ENCODE measurements at regions not wholly inside any gene's neighbourhood (a gene's known extent, or its start where the extent isn't known, plus 50 kb on each side); places are given as distances from the start of the nearest gene placed in this dataset.
A peak's percentile ranks its signal among the peaks of the same experiment; 100 is the strongest.
"Not testable (repeated sequence)": the region's sequence is repeated elsewhere in the genome, so short reads cannot be mapped to it uniquely, and the experiment has no call there.

DNA sequence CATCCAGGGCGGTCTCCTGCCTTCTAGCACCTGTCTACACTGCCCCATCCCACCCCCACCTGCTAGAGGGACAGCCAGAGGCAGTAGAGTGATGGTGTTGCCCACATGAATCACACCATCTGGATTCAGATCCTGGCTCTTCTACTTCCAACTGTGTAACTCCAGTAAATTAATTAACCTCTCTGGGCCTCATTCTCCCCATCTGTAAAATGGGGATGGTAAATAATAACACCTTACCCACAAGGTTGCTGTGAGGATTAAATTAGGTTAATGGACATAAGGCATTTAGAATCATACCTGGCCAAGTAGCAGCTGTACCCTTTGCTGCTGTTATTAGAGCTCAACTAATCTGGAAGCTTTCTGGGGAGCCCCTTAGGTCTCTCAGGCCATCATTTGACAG is 149.6 kb upstream of the BCOR start:
- peaks cover 5% of the 10 kb centered on the region for H3K27me3 Mint-ChIP-seq
- H3K9me3 Mint-ChIP-seq, result no peaks in the 10 kb centered on the region
- H3K27ac Mint-ChIP-seq, result no peak overlapping the region
- H3K4me1 Mint-ChIP-seq (ENCODE audit: low read depth), result peaks cover 14% of the 10 kb centered on the region
- H3K4me3 Mint-ChIP-seq, result no peak overlapping the region
- H3K36me3 Mint-ChIP-seq (ENCODE audit: low read depth), result no peaks in the 10 kb centered on the region

DNA sequence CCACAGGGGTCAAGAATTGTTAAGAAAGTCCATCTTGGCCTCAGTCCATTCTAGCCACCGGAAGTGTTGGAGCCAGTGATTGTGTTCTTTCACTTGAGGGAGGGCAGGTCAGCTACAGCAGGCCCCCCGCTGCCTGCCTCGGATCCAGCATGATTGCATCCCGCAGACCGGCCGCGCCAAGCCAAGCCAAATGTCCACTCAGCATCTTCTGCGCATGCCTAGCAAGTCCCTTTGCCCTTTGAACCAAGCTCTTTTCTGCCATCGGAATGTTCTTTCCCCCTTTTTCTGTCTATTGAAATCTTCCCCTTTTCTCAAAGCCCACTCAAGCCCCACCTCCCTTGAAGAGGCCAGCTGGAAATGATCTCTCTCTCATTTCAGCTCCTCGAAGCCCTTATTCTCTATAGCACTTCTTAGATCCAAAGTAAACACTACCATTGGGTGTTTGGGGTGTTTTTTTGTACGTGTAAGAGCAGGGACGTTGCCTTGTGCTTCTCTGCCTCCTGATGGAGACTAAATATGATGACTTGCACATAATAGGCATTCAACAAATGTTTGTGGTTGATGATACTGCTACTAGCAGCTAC is 147.8 kb upstream of the BCOR start:
- Mint-ChIP-seq H3K27ac (no peak overlapping the region), H3K36me3 (ENCODE audit: low read depth) (no peaks in the 10 kb centered on the region), H3K9me3 (no peaks in the 10 kb centered on the region)

DNA sequence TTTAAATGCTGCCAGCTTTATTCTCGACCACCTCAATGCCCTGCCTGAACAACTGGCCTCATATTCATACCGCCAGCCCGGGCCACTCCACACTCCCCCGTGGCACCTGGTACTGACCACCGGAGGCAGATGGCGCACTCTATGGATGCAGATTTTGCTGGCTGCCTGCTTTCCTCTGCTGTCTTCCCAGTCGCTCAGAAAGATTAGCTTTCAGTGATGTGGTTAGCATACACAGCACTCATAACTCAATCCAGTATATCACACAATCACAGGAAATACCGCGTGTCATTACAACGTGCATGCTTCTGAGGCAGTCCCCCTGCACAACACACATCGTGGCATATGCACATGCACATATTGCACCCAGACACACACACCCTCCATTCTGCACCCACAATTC is 147.2 kb upstream of the BCOR start:
- Mint-ChIP-seq H3K27me3 (peaks cover 5% of the 10 kb centered on the region), H3K9me3 (no peaks in the 10 kb centered on the region), H3K36me3 (ENCODE audit: low read depth) (no peaks in the 10 kb centered on the region), H3K4me3 (no peak overlapping the region), H3K27ac (no peak overlapping the region), H3K4me1 (ENCODE audit: low read depth) (peaks cover 14% of the 10 kb centered on the region)

More for the DNA sequence above, 147.8 kb upstream of the BCOR start:
- Mint-ChIP-seq H3K4me1 (ENCODE audit: low read depth) (peaks cover 14% of the 10 kb centered on the region), H3K4me3 (no peak overlapping the region), H3K27me3 (peaks cover 5% of the 10 kb centered on the region)

DNA sequence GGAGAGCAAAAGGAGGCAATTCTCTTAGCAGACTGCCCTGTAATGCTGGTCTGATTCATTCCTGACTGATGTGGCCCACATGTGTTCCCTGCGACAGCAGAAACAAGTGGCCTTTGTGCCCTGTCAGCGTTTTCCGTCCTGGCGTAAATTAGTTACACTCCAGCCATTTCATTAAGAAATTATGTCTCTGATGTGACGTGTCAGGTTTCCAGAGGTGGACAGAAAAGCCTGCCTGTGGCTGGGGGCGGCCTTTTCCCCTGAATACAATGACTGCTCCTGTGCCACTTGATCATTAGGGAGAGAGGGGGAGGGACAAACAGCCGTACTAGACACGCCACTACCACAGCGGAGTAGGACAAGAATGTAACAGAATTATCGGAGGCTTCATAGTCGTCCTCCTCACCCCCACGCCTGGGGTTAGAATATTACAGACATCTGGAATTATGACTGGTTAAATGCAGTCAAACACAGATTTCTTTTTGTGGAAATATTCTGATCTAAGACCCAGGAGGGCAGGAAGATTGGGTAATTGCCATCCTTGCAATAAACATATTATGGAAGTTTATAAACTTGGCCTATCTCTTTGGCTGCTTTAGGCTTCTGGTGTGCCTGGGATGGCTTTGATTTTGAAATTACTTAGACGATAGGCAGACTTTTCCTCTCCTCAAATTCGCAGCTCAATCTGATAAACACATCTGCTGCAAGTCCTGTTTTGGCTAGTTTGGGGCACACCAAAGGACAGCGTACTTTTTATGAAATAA is 146.2 kb upstream of the BCOR start:
- no peaks in the 10 kb centered on the region for H3K9me3 Mint-ChIP-seq
- peaks cover 5% of the 10 kb centered on the region for H3K27me3 Mint-ChIP-seq
- no peak overlapping the region for H3K4me3 Mint-ChIP-seq
- no peak overlapping the region for H3K27ac Mint-ChIP-seq
- H3K4me1 Mint-ChIP-seq (ENCODE audit: low read depth), result peaks cover 14% of the 10 kb centered on the region
- no peaks in the 10 kb centered on the region for H3K36me3 Mint-ChIP-seq (ENCODE audit: low read depth)

DNA sequence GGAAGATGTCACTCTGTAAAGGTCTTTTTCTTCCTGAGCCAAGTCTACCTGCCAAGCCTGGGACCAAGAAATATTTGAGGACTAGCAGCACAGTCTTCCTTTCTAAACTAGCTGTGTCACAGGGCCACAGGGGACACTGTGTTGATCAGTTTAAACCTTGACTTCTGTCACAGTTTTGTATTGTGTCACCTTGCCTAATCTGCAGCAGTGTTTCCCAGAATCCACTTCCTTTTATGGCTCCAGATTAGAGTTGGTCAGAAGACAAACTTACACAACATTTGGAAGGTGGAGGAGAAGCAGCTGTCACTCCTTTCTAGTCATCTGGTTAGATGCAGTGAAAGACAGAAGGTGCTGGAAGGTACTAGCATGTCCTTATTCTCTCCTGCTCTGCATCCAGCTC is 143.1 kb upstream of the BCOR start:
- Mint-ChIP-seq H3K36me3 (ENCODE audit: low read depth) (no peaks in the 10 kb centered on the region), H3K27ac (no peak overlapping the region), H3K4me1 (ENCODE audit: low read depth) (peaks cover 13% of the 10 kb centered on the region), H3K9me3 (no peaks in the 10 kb centered on the region), H3K4me3 (no peak overlapping the region), H3K27me3 (peaks cover 5% of the 10 kb centered on the region)

DNA sequence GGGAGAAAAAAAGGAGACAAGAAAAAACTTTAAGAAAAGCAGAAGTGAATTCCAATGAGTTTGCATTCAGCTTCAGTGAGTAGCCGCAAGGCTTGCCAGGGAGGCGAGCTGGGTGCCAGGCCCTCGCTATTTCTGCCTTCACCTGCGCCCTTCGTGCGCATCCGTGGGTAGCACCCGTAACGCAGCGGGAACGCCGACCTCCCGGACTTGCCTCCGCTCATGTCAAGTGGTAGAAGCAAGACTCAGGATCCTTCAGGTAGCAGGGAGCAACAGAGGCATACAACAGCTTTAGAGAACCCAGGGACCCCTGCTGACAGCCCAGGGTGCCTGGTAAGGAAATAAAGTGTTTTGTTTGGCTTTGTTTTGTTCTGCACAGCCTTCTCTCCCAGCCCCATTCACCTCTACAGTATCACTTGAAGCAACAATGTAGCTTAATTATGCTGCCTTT is 140.0 kb upstream of the BCOR start:
- no peak overlapping the region for H3K4me3 Mint-ChIP-seq

DNA sequence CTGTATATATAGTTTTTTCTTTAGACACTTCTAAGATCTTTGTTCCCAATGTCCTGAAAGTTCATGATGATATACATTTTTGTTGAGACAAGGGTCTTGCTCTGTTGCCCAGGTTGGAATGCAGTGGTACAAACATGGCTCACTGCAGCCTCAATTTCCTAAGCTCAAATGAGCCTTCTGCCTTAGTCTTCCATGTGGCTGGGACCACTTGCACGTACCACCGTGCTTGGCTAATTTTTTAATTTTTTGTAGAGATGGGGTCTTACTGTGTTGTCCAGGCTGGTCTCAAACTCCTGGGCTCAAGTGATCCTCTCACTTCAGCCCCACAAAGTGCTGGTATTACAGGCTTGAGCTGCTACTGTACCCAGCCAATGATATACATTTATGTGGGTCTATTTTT is 132.9 kb upstream of the BCOR start:
- H3K27ac Mint-ChIP-seq, result no peak overlapping the region
- no peaks in the 10 kb centered on the region for H3K36me3 Mint-ChIP-seq (ENCODE audit: low read depth)
- H3K4me1 Mint-ChIP-seq (ENCODE audit: low read depth), result no peaks in the 10 kb centered on the region
- no peaks in the 10 kb centered on the region for H3K9me3 Mint-ChIP-seq
- no peak overlapping the region for H3K4me3 Mint-ChIP-seq
- no peaks in the 10 kb centered on the region for H3K27me3 Mint-ChIP-seq

More for the DNA sequence above, 140.0 kb upstream of the BCOR start:
- H3K27ac Mint-ChIP-seq, result no peak overlapping the region
- H3K9me3 Mint-ChIP-seq, result no peaks in the 10 kb centered on the region
- H3K36me3 Mint-ChIP-seq (ENCODE audit: low read depth), result no peaks in the 10 kb centered on the region
- H3K27me3 Mint-ChIP-seq, result no peaks in the 10 kb centered on the region
- no peaks in the 10 kb centered on the region for H3K4me1 Mint-ChIP-seq (ENCODE audit: low read depth)

DNA sequence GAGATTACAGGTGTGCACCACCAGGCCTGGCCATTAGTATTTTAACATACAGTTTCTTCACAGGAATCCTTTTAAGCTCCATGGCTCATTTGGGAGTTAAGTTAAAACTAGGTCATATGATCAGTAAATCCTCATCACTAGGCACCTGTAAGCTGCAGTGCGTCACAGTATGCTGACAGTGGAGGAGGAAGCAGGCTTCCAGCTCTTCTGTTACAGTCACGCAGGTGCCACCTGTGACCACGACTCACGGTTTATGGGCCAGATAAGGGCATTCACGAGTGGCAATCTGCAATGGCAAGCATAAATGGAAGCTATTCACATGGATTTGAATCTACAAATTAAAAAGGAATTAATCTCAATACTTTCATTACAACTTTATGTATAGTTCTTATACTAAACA is 129.4 kb upstream of the BCOR start:
- H3K4me1 Mint-ChIP-seq (ENCODE audit: low read depth), result no peaks in the 10 kb centered on the region
- H3K27ac Mint-ChIP-seq, result no peak overlapping the region
- H3K4me3 Mint-ChIP-seq, result no peak overlapping the region
- H3K9me3 Mint-ChIP-seq, result no peaks in the 10 kb centered on the region
- no peaks in the 10 kb centered on the region for H3K36me3 Mint-ChIP-seq (ENCODE audit: low read depth)
- no peaks in the 10 kb centered on the region for H3K27me3 Mint-ChIP-seq

DNA sequence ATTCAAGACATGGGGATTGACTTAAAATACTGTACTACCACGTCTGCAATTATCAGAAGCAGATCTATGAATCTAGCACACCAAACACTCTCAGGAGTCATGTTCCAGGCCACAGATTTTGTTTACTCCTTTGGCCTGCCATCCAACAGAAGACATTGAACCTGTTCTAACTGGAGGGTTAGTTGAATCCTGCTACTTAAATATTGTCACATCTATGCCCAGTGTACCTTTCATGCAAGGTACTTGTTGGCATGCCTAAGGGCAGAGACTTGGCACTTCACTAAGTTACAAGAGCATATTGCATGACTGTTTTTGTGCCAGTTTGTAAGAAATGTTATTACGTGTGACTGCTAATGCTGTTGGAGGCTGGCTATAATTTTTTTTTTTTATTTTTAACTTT is 126.9 kb upstream of the BCOR start:
- Mint-ChIP-seq H3K4me1 (ENCODE audit: low read depth) (no peaks in the 10 kb centered on the region), H3K27ac (no peak overlapping the region), H3K36me3 (ENCODE audit: low read depth) (no peaks in the 10 kb centered on the region), H3K4me3 (no peak overlapping the region), H3K9me3 (no peaks in the 10 kb centered on the region), H3K27me3 (no peaks in the 10 kb centered on the region)

DNA sequence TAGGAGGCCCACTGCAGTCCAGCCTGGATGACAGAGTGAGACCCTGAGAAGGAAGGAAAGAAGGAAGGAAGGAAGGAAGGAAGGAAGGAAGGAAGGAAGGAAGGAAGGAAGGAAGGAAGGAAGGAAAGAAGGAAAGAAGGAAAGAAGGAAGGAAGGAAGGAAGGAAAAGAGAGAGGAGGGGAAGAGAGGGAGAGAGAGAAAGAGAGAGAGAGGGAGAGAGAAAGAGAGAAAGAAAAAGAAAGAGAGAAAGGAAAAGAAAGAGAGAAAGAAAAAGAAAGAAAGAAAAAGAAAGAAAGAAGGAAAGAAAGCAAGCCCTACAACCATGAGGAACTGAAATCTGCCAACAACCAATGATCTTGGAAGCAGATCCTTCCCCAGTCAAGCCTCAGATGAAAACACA is 124.9 kb upstream of the BCOR start:
- H3K4me3 Mint-ChIP-seq; H3K36me3 Mint-ChIP-seq (ENCODE audit: low read depth); H3K27ac Mint-ChIP-seq; H3K4me1 Mint-ChIP-seq (ENCODE audit: low read depth); H3K9me3 Mint-ChIP-seq; H3K27me3 Mint-ChIP-seq: not testable (repeated sequence)

DNA sequence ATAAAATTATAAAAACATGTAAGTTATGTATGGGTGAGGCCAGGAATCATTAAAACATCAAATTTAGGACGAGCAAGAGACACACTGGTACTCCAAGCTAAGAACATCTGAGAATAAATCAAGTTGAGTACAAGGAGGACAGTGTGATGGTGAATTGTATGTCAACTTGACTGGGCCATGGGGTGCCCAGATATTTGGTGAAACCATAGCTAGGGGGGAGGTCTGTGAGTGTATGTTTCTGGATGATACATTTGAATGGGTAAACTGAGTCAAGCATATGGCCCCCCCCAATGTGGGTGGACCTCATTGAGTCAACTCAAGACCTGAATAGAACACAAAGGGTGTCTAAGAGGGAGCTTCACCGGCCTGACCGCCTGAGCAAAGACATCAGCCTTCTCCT is 115.3 kb upstream of the BCOR start:
- H3K4me3 Mint-ChIP-seq, result no peak overlapping the region
- H3K27ac Mint-ChIP-seq, result no peak overlapping the region
- no peaks in the 10 kb centered on the region for H3K9me3 Mint-ChIP-seq
- H3K27me3 Mint-ChIP-seq, result no peaks in the 10 kb centered on the region
- no peaks in the 10 kb centered on the region for H3K36me3 Mint-ChIP-seq (ENCODE audit: low read depth)
- H3K4me1 Mint-ChIP-seq (ENCODE audit: low read depth), result peaks cover 3% of the 10 kb centered on the region

DNA sequence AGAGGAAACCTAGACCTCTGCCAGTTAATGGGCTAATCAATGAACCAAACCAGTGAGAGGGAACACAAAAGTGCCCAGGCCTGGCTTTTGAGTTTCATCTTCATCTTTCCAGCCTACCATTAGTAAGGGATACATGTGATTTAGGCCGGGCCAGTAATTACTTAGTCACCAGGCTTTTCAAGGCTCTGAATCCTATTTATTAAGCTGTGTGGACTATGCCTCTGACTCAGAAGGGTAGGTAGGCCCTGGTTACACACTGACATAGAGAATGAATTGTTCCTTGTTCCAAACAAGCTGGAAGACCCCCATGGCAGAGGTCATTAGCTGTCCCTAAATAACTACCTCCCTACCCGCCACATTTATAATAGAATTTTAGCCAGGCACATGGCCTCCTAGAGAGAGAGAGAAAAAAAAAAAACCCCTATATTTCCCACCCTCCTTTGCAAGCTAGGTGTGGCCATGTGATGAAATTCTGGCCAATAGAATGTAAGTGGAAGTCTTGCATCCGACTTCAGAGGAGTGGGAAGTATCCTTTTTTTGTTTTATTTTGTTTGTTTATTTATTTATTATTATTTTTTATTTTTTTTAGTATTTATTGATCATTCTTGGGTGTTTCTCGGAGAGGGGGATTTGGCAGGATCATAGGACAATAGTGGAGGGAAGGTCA is 112.3 kb upstream of the BCOR start:
- Mint-ChIP-seq H3K27ac (no peak overlapping the region), H3K36me3 (ENCODE audit: low read depth) (no peaks in the 10 kb centered on the region), H3K27me3 (no peaks in the 10 kb centered on the region), H3K9me3 (no peaks in the 10 kb centered on the region), H3K4me3 (no peak overlapping the region), H3K4me1 (ENCODE audit: low read depth) (peaks cover 8% of the 10 kb centered on the region)

DNA sequence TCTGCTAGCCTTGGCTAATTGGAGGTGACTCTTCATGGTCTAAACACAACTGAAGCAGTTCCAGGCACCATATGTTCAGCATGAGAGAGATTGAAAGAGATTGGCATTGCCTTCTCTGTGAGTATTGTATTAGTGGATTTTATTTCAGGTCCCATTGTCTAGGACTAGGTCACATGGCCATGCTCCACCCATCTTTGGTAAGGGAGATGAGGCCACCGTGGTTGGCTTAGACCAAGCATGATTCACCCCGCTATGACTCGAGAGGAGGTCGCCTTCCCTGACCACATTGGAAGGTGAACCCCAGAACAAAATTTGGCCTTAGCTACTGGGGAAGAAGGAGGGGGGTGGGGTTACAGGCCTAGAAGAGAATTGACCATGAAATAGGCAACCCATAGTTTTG is 109.9 kb upstream of the BCOR start:
- no peak overlapping the region for H3K4me3 Mint-ChIP-seq
- H3K36me3 Mint-ChIP-seq (ENCODE audit: low read depth), result no peaks in the 10 kb centered on the region
- H3K27ac Mint-ChIP-seq, result peak overlapping the region; percentile 8
- H3K27me3 Mint-ChIP-seq, result no peaks in the 10 kb centered on the region
- no peaks in the 10 kb centered on the region for H3K9me3 Mint-ChIP-seq
- H3K4me1 Mint-ChIP-seq (ENCODE audit: low read depth), result peaks cover 15% of the 10 kb centered on the region

DNA sequence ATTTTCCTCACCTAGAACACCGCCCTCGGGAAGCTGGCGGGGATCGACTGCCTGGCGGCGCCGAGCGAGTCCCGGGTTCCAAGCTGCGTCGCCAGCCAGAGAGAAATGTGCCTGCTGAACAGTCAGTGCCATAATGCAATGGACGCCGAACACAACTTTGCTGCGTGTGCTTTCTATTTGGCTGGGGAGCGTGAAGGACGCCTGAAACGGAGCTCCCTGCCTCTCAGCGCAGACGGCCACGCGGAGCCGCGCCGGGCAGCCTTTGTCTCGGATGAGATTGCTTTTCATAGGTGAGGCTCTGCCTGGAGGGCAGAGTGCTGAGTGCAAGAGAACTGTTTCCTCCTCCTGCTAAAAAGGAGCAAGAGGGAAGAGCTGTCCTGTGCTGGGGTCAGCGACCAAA is 107.7 kb upstream of the BCOR start:
- H3K27ac Mint-ChIP-seq, result no peak overlapping the region
- no peaks in the 10 kb centered on the region for H3K9me3 Mint-ChIP-seq
- no peaks in the 10 kb centered on the region for H3K27me3 Mint-ChIP-seq
- H3K4me1 Mint-ChIP-seq (ENCODE audit: low read depth), result peaks cover 27% of the 10 kb centered on the region
- H3K4me3 Mint-ChIP-seq, result no peak overlapping the region
- no peaks in the 10 kb centered on the region for H3K36me3 Mint-ChIP-seq (ENCODE audit: low read depth)

DNA sequence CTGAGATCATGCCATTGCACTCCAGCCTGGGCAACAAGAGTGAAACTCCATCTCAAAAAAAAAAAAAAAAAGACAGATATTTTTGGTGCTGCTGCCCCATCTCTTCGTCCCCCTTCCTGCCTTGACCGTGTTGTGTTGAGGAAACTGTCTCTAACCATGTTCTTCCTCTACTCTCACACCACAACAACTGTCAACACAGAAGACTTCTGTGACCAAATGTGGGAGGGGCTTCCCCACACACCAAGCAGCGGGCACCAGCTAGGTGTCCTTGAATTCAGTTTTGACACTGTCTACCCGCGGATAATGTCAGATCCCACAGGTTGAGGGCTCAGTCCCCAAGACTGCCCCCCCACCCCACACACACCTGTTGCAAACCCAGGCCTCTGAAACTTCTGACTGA is 104.7 kb upstream of the BCOR start:
- Mint-ChIP-seq H3K9me3 (no peaks in the 10 kb centered on the region), H3K27ac (no peak overlapping the region), H3K4me3 (no peak overlapping the region), H3K27me3 (no peaks in the 10 kb centered on the region), H3K36me3 (ENCODE audit: low read depth) (no peaks in the 10 kb centered on the region), H3K4me1 (ENCODE audit: low read depth) (peaks cover 20% of the 10 kb centered on the region)

All from stimulated activated naive CD8-positive, alpha-beta T cell treated with anti-CD3 and anti-CD28 coated beads, Interleukin-15, Interleukin-2, amounts not matched to agents 100 ng/mL and 50 ng/mL, for 24 hours (primary cell).